HCT116 (cell line): ENCODE measurements at regions not wholly inside any gene's neighbourhood (a gene's known extent, or its start where the extent isn't known, plus 50 kb on each side); places are given as distances from the start of the nearest gene placed in this dataset.

Experiments used
- ATAC-seq: fragments of 200-7000 bp; cut with Tn5 transposase; 2 replicates; pipeline ENCODE4 v1.9.1; 2020; ENCODE audit warnings: mild to moderate bottlenecking, moderate library complexity
- BruUV-seq: library from RNA; stranded (reverse); fragments of 400-500 nt; replicated peaks from 2 replicates; lab custom pipeline; 2021; lab: Mats Ljungman, UMichigan
- CTCF ChIA-PET: fragments of 300-600 bp; sonication (Branson Sonifier 250); formaldehyde crosslinking; loops from one replicate; lab custom pipeline; 2021; ENCODE audit warnings: antibody characterized with exemption; lab: Charles Lee
- POLR2A ChIA-PET: fragments of 300-600, 350-600 bp; sonication (Branson Sonifier 250); formaldehyde crosslinking; loops from one replicate; lab custom pipeline; 2021; ENCODE audit warnings: antibody characterized with exemption; lab: Charles Lee
- RAD21 ChIA-PET, 2 experiments: fragments of 300-600 bp; sonication (Branson Sonifier 250); formaldehyde crosslinking; loops; one replicate each; lab custom pipeline; 2023; ENCODE audit warnings: low total read pairs in 2 of 2; ENCODE audit not compliant: uncharacterized antibody in 2 of 2, unreplicated experiment in 2 of 2, low non-redundant PET in 1 of 2; lab: Charles Lee
- DNase-seq: peaks from one replicate; pipeline ENCODE4 v3.0.0-alpha.2; 2010; ENCODE audit warnings: low read depth, low spot score
- H2AFZ ChIP-seq: fragments of 200-600 bp; shearing (Covaris generic), sonication (generic); 2 replicates; pipeline ENCODE4 v1.6.1; 2017; ENCODE audit warnings: low read depth, mixed run types, mixed read lengths, antibody characterized with exemption, low read length; ENCODE audit not compliant: poor library complexity, severe bottlenecking
- H3K27ac ChIP-seq: 2 replicates; pipeline ENCODE4 v1.5.1; 2012; ENCODE audit warnings: low read depth, low read length
- H3K27me3 ChIP-seq: fragments of 200-600 bp; sonication (generic); 2 replicates; pipeline ENCODE4 v1.6.1; 2016; ENCODE audit warnings: mixed run types, low read length, mixed read lengths; ENCODE audit not compliant: insufficient read depth
- H3K36me3 ChIP-seq, 2 experiments: fragments of 200-500 bp in 1 of 2; fragments of 200-600 bp in 1 of 2; sonication (Bioruptor generic) in 1 of 2; sonication (generic) in 1 of 2; 2 replicates each; pipeline versions ENCODE4 v1.5.1 to v1.6.1; 2014 to 2016; ENCODE audit warnings: low read length in 2 of 2, inconsistent platforms in 1 of 2, mixed read lengths in 1 of 2, mixed run types in 1 of 2; ENCODE audit not compliant: insufficient read depth in 2 of 2, control insufficient read depth in 1 of 2
- H3K4me1 ChIP-seq, 2 experiments: fragments of 200-600 bp in 1 of 2; sonication (generic) in 1 of 2; 2 replicates each; pipeline versions ENCODE4 v1.5.1 to v1.6.1; 2012 to 2017; ENCODE audit warnings: low read length in 2 of 2, inconsistent platforms in 1 of 2, mild to moderate bottlenecking in 1 of 2, mixed read lengths in 1 of 2, mixed run types in 1 of 2, moderate library complexity in 1 of 2; ENCODE audit not compliant: insufficient read depth in 2 of 2, control insufficient read depth in 1 of 2
- H3K4me2 ChIP-seq: fragments of 200-600 bp; sonication (generic); 2 replicates; pipeline ENCODE4 v1.6.1; 2017; ENCODE audit warnings: mixed run types, low read length, mixed read lengths
- H3K4me3 ChIP-seq, 2 experiments: fragments of 200-600 bp in 1 of 2; sonication (generic) in 1 of 2; replicated peaks in 1 of 2; 2 replicates each; pipeline ENCODE4 v1.5.1; 2011 to 2016; ENCODE audit warnings: low read length in 2 of 2, control low read depth in 1 of 2, low read depth in 1 of 2, mild to moderate bottlenecking in 1 of 2, mixed read lengths in 1 of 2, mixed run types in 1 of 2
- H3K79me2 ChIP-seq: fragments of 200-600 bp; sonication (generic); 2 replicates; pipeline ENCODE4 v1.6.1; 2017; ENCODE audit warnings: mild to moderate bottlenecking, mixed run types, low read length, moderate library complexity, mixed read lengths; ENCODE audit not compliant: insufficient read depth
- H3K9ac ChIP-seq: fragments of 200-600 bp; sonication (generic); 2 replicates; pipeline ENCODE4 v1.6.1; 2016; ENCODE audit warnings: low read length, mixed read lengths
- H3K9me2 ChIP-seq: fragments of 200-600 bp; sonication (generic), shearing (Covaris generic); 2 replicates; pipeline ENCODE4 v1.6.1; 2017; ENCODE audit warnings: mixed run types, mild to moderate bottlenecking, moderate library complexity; ENCODE audit not compliant: insufficient read depth
- H3K9me3 ChIP-seq, 2 experiments: fragments of 200-500 bp in 1 of 2; fragments of 200-600 bp in 1 of 2; sonication (Bioruptor generic) in 1 of 2; sonication (generic) in 1 of 2; 2 replicates each; pipeline ENCODE4 v1.6.1; 2014 to 2017; ENCODE audit warnings: low read length in 2 of 2, mixed read lengths in 2 of 2, inconsistent platforms in 1 of 2, low read depth in 1 of 2, mild to moderate bottlenecking in 1 of 2, mixed run types in 1 of 2, moderate library complexity in 1 of 2; ENCODE audit not compliant: control insufficient read depth in 1 of 2, insufficient read depth in 1 of 2
- H4K20me1 ChIP-seq: fragments of 200-600 bp; sonication (generic), shearing (Covaris generic); 2 replicates; pipeline ENCODE4 v1.6.1; 2017; ENCODE audit warnings: mixed run types, mild to moderate bottlenecking, moderate library complexity; ENCODE audit not compliant: insufficient read depth
- CEBPB ChIP-seq: IDR thresholded peaks from 2 replicates; pipeline ENCODE4 v1.6.1; 2012; ENCODE audit warnings: low read depth
- CTCF ChIP-seq, 3 experiments: fragments of 200-600 bp in 1 of 3; sonication (generic) in 1 of 3; IDR thresholded peaks in 2 of 3; conservative IDR thresholded peaks in 1 of 3; 2 replicates each; pipeline ENCODE4 v1.5.1; 2012 to 2017; ENCODE audit warnings: low read depth in 2 of 3, low read length in 2 of 3, antibody characterized with exemption in 1 of 3, borderline replicate concordance in 1 of 3, control low read depth in 1 of 3, mild to moderate bottlenecking in 1 of 3, mixed read lengths in 1 of 3, mixed run types in 1 of 3, moderate library complexity in 1 of 3; ENCODE audit not compliant: insufficient read depth in 1 of 3
- EGR1 ChIP-seq: IDR thresholded peaks from 2 replicates; pipeline ENCODE4 v1.6.1; 2012; ENCODE audit warnings: low read depth
- ELF1 ChIP-seq: IDR thresholded peaks from 2 replicates; pipeline ENCODE4 v1.6.1; 2012; ENCODE audit warnings: low read depth, borderline replicate concordance
- EZH2 ChIP-seq: fragments of 200-600 bp; sonication (generic); IDR thresholded peaks from 2 replicates; pipeline ENCODE4 v1.6.1; 2017; ENCODE audit warnings: antibody characterized with exemption, mixed run types
- EZH2phosphoT487 ChIP-seq: fragments of 200-600 bp; IDR thresholded peaks from 2 replicates; pipeline ENCODE4 v1.6.1; 2018; ENCODE audit warnings: antibody characterized with exemption, borderline replicate concordance
- FOSL1 ChIP-seq: IDR thresholded peaks from 2 replicates; pipeline ENCODE4 v1.6.1; 2012; ENCODE audit warnings: low read depth
- JUND ChIP-seq: IDR thresholded peaks from 2 replicates; pipeline ENCODE4 v1.6.1; 2012
- MAX ChIP-seq: IDR thresholded peaks from 2 replicates; pipeline ENCODE4 v1.6.1; 2012
- POLR2AphosphoS5 ChIP-seq: IDR thresholded peaks from 2 replicates; pipeline ENCODE4 v1.6.1; 2011; ENCODE audit warnings: mild to moderate bottlenecking, low read depth, low read length, moderate library complexity
- RAD21 ChIP-seq: IDR thresholded peaks from 2 replicates; pipeline ENCODE4 v1.6.1; 2012; ENCODE audit warnings: low read depth, mild to moderate bottlenecking
- REST ChIP-seq: IDR thresholded peaks from 2 replicates; pipeline ENCODE4 v1.6.1; 2012; ENCODE audit warnings: low read depth
- SIN3A ChIP-seq: IDR thresholded peaks from 2 replicates; pipeline ENCODE4 v1.6.1; 2012; ENCODE audit warnings: low read depth
- SRF ChIP-seq: IDR thresholded peaks from 2 replicates; pipeline ENCODE4 v1.6.1; 2012; ENCODE audit warnings: low read depth
- TCF7L2 ChIP-seq: IDR thresholded peaks from 2 replicates; pipeline ENCODE4 v1.7.0; 2011; ENCODE audit warnings: borderline replicate concordance, inconsistent platforms; ENCODE audit not compliant: insufficient read depth, insufficient read length; ENCODE audit errors: extremely low read depth
- ZBTB33 ChIP-seq: IDR thresholded peaks from 2 replicates; pipeline ENCODE4 v1.6.1; 2011; ENCODE audit warnings: mild to moderate bottlenecking, low read length, moderate library complexity; ENCODE audit not compliant: insufficient replicate concordance; ENCODE audit errors: extremely low read depth
- ZFX ChIP-seq: fragments of 450-650 bp; IDR thresholded peaks from 2 replicates; pipeline ENCODE4 v1.6.1; 2017
- ZNF274 ChIP-seq: fragments of 200-500 bp; sonication (Bioruptor generic); IDR thresholded peaks from 2 replicates; pipeline ENCODE4 v1.6.1; 2014; ENCODE audit warnings: mild to moderate bottlenecking, low read depth, low read length, inconsistent platforms
- intact Hi-C: fragments of 100-400 bp; cut with micrococcal nuclease; formaldehyde crosslinking; loops from 2 replicates; pipeline ENCODE4 v1.10.0; 2022

- POLR2A ChIA-PET, result no interaction called here
- RAD21 ChIA-PET, result no interaction called here
- CTCF ChIA-PET, result no interaction called here
Measured at GRCh38 chr6:17182961-17183360, 81.1 kb downstream of the STMND1 start.

More at GRCh38 chr6:17182961-17183360, 81.1 kb downstream of the STMND1 start:
- Histone ChIP-seq H3K9me3 (no peaks in the 10 kb centered on the region; a peak in 1 of 4 replicates), H4K20me1 (no peaks in the 10 kb centered on the region), H2AFZ (no peak overlapping the region), H3K4me3 (no peak overlapping the region), H3K4me2 (no peak overlapping the region)
- TF ChIP-seq ELF1 (no peak), CEBPB (no peak), CTCF (IDR thresholded peaks at IDR 0.05 in 2 of 3, conservative IDR thresholded peaks at IDR 0.05 in 1 of 3; ENCODE audit: borderline replicate concordance in 1 of 3, insufficient read depth in 1 of 3, low read depth in 2 of 3, low read length in 2 of 3) (no peak), ZNF274 (no peak), ZBTB33 (no peak), EGR1 (no peak), MAX (no peak), JUND (no peak), SIN3A (no peak), TCF7L2 (no peak), SRF (no peak), EZH2phosphoT487 (no peak), ZFX (no peak), FOSL1 (no peak), EZH2 (no peak), RAD21 (no peak), REST (no peak), POLR2AphosphoS5 (no peak)
- TF ChIP-seq, all 23 proteins: peak for 0
- BruUV-seq, result no TSS peak
- intact Hi-C loops, result no loop called here
- Histone ChIP-seq H3K9ac (no peak overlapping the region), H3K9me2 (no peaks in the 10 kb centered on the region), H3K27ac (no peak overlapping the region), H3K36me3 (no peaks in the 10 kb centered on the region), H3K27me3 (no peaks in the 10 kb centered on the region), H3K4me1 (peaks cover 0 to 14% of the 10 kb centered on the region in 2 experiments; a peak in 2 of 4 replicates), H3K79me2 (no peaks in the 10 kb centered on the region)
- ATAC-seq, result no peak
- no peak for DNase-seq
